GM10266 (cell line): ENCODE measurements at regions not wholly inside any gene's neighbourhood (a gene's known extent, or its start where the extent isn't known, plus 50 kb on each side); places are given as distances from the start of the nearest gene placed in this dataset.

Source experiments
- DNase-seq: peaks from one replicate; pipeline ENCODE4 v3.0.0; 2012; ENCODE audit errors: extremely low spot score
- CTCF ChIP-seq: IDR thresholded peaks from 2 replicates; pipeline ENCODE4 v1.5.1; 2012; ENCODE audit warnings: mild to moderate bottlenecking, low read depth; ENCODE audit not compliant: control insufficient read depth, insufficient read depth; ENCODE audit errors: missing control alignments

GRCh38 chr2:204441316-204441715 is 104.0 kb upstream of the PARD3B start:
- no peak for DNase-seq
- no peak for TF ChIP-seq CTCF

GRCh38 chr2:204445149-204445548 is 100.1 kb upstream of the PARD3B start:
- no peak for DNase-seq
- no peak for TF ChIP-seq CTCF

- no peak for TF ChIP-seq CTCF
- DNase-seq = no peak
Observed at GRCh38 chr2:204447722-204448121, 97.6 kb upstream of the PARD3B start.

- TF ChIP-seq CTCF = no peak
- DNase-seq = no peak
Observed at GRCh38 chr2:204449977-204450376, 95.3 kb upstream of the PARD3B start.

- no peak for DNase-seq
- TF ChIP-seq CTCF = no peak
Observed at GRCh38 chr2:204451766-204452165, 93.5 kb upstream of the PARD3B start.

- TF ChIP-seq CTCF = no peak
- DNase-seq = no peak
Observed at GRCh38 chr2:204452464-204453023, 92.7 kb upstream of the PARD3B start.

GRCh38 chr2:204453730-204454167 is 91.5 kb upstream of the PARD3B start:
- no peak for DNase-seq

More at GRCh38 chr2:204453730-204454167, 91.5 kb upstream of the PARD3B start:
- TF ChIP-seq CTCF = no peak
